Ishikawa (cell line): ENCODE measurements at regions not wholly inside any gene's neighbourhood (a gene's known extent, or its start where the extent isn't known, plus 50 kb on each side); places are given as distances from the start of the nearest gene placed in this dataset.

ENCODE experiments used
- CEBPB ChIP-seq: IDR thresholded peaks from 2 replicates; pipeline ENCODE4 v1.6.1; 2012
- CREB1 ChIP-seq: IDR thresholded peaks from 2 replicates; pipeline ENCODE4 v1.6.1; 2012; ENCODE audit warnings: low read depth
- EGR1 ChIP-seq: IDR thresholded peaks from 2 replicates; pipeline ENCODE4 v1.6.1; 2012
- EP300 ChIP-seq: IDR thresholded peaks from 2 replicates; pipeline ENCODE4 v1.6.1; 2012; ENCODE audit warnings: borderline replicate concordance
- FOXM1 ChIP-seq: IDR thresholded peaks from 2 replicates; pipeline ENCODE4 v1.6.1; 2012; ENCODE audit warnings: low read depth, borderline replicate concordance
- MAX ChIP-seq: IDR thresholded peaks from 2 replicates; pipeline ENCODE4 v1.6.1; 2012
- NFIC ChIP-seq: IDR thresholded peaks from 2 replicates; pipeline ENCODE4 v1.6.1; 2012
- RAD21 ChIP-seq: IDR thresholded peaks from 2 replicates; pipeline ENCODE4 v1.6.1; 2012; ENCODE audit warnings: low read depth
- REST ChIP-seq: IDR thresholded peaks from 2 replicates; pipeline ENCODE4 v1.6.1; 2012; ENCODE audit warnings: low read depth, mild to moderate bottlenecking
- TAF1 ChIP-seq: IDR thresholded peaks from 2 replicates; pipeline ENCODE4 v1.6.1; 2012; ENCODE audit warnings: low read depth, mild to moderate bottlenecking
- TCF12 ChIP-seq: IDR thresholded peaks from 2 replicates; pipeline ENCODE4 v1.6.1; 2012; ENCODE audit warnings: low read depth
- TEAD4 ChIP-seq: IDR thresholded peaks from 2 replicates; pipeline ENCODE4 v1.6.1; 2012
- USF1 ChIP-seq: IDR thresholded peaks from 2 replicates; pipeline ENCODE4 v1.6.1; 2012
- YY1 ChIP-seq: IDR thresholded peaks from 2 replicates; pipeline ENCODE4 v1.6.1; 2012; ENCODE audit warnings: low read depth
- ZBTB7A ChIP-seq: IDR thresholded peaks from 2 replicates; pipeline ENCODE4 v1.6.1; 2012; ENCODE audit warnings: low read depth

- TF ChIP-seq YY1 (no peak), REST (no peak), CREB1 (no peak), TAF1 (no peak)
Measured at GRCh38 chr2:224166654-224167053, 127.6 kb upstream of the SERPINE2 start.

DNA sequence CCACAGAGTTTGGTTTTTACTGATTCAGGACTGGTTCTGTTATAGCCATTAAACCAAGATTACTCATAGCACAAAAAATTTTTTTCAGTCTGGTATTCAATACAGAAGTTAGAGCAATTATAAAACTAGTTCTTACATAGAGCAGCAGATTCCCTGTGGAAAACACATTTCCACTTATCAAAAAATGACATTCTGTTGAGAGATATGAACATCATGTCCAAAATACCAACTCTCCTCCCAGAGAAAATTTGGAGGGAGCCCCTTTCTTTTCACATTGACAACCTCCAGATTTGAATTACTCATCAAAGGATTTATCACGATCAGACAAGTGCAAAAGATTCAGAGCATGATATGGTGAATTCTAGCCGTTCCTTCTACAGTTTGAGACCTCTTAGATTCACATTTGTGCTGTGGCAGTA, 126.8 kb upstream of the SERPINE2 start:
- TF ChIP-seq RAD21 (no peak), NFIC (no peak), MAX (no peak), TEAD4 (no peak), TAF1 (no peak), FOXM1 (no peak), REST (no peak), EGR1 (no peak), ZBTB7A (no peak), YY1 (no peak), CREB1 (no peak), TCF12 (no peak), EP300 (no peak), USF1 (no peak), CEBPB (no peak)

DNA sequence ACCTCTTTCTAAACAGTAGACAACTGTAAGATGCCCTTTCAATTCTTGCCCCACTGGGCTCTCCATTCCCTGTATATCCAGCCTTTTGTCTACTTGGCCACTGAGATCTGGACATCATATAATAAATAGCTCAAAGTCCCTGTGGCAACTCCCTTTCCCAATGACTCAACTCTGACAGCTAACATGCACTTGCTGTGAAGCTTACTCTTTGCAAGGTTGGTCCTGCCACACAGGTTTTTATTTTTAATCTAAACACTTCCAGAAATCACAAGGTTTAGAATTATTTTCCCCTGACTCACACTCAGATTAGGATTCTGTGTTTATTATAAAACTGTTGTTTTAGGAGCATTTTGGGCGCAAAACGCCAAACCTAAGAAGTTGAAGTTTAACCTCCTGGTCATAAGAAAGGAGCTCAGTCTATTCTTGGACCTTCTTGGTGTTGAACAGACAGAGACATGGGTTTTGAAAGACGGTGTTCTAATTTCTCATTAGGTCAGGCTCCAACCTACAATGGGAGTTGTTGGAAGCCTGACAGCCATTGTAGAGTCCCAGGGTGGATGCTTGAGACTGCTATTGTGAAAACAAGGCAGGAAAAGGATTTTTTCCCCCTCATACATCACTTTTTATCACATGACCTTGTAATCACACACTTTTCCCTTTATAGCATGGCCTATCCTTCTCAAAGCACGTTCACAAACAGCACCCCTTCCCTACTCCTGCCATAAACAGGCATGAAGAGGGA, 124.7 kb upstream of the SERPINE2 start:
- TF ChIP-seq MAX: no peak
- TF ChIP-seq REST: no peak
- no peak for TF ChIP-seq TAF1
- TF ChIP-seq TEAD4: no peak
- no peak for TF ChIP-seq NFIC

DNA sequence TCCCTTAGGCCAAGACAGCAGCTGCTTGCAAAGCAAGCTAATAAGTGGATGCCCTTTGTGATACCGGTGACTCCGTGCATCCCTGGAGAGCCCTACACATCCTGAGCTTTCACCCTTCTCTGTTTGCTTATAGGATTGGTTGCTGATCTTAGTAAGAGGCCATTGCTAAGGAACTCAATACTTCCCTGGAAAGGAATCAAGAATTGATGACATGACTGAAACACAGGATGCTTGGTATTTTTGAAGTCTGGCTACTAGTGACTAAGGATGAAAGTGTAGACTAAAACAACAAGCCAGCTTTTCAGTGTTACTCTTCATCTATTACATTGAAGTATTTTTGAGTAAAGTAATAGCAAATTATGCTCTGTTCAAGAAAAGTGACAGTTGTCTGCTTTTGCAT, 123.0 kb upstream of the SERPINE2 start:
- no peak for TF ChIP-seq EGR1
- TF ChIP-seq EP300: no peak
- TF ChIP-seq ZBTB7A: no peak
- TF ChIP-seq NFIC: no peak
- no peak for TF ChIP-seq REST
- TF ChIP-seq CREB1: no peak
- TF ChIP-seq USF1: no peak
- TF ChIP-seq MAX: no peak
- TF ChIP-seq RAD21: no peak
- no peak for TF ChIP-seq CEBPB
